ENCODE measurements at regions not wholly inside any gene's neighbourhood (a gene's known extent, or its start where the extent isn't known, plus 50 kb on each side); places are given as distances from the start of the nearest gene placed in this dataset.

- DNase-seq = no peak
Measured at GRCh38 chr10:78278058-78278404, 244.4 kb downstream of the RPS24 start.

- DNase-seq = no peak
Measured at GRCh38 chr10:78279756-78280155, 246.1 kb downstream of the RPS24 start.

- DNase-seq = no peak
Measured at GRCh38 chr10:78280604-78281003, 246.9 kb downstream of the RPS24 start.

- no peak for DNase-seq
Measured at GRCh38 chr10:78281627-78282026, 248.0 kb downstream of the RPS24 start.

- DNase-seq = no peak
Measured at GRCh38 chr10:78283069-78283682, 249.5 kb downstream of the RPS24 start.

GRCh38 chr10:78284381-78284780 is 250.7 kb downstream of the RPS24 start:
- no peak for DNase-seq

GRCh38 chr10:78285226-78285625 is 251.6 kb downstream of the RPS24 start:
- no peak for DNase-seq

GRCh38 chr10:78286186-78286585 is 252.5 kb downstream of the RPS24 start:
- no peak for DNase-seq

GRCh38 chr10:78286668-78287067 is 253.0 kb downstream of the RPS24 start:
- no peak for DNase-seq

GRCh38 chr10:78287618-78288017 is 254.0 kb downstream of the RPS24 start:
- no peak for DNase-seq

GRCh38 chr10:78288663-78289062 is 255.0 kb downstream of the RPS24 start:
- no peak for DNase-seq

- no peak for DNase-seq
Measured at GRCh38 chr10:78290131-78290750, 256.6 kb downstream of the RPS24 start.

GRCh38 chr10:78291722-78292121 is 258.1 kb downstream of the RPS24 start:
- DNase-seq = no peak

- DNase-seq = no peak
Measured at GRCh38 chr10:78292250-78292981, 258.8 kb downstream of the RPS24 start.

- no peak for DNase-seq
Measured at GRCh38 chr10:78292982-78293865, 259.6 kb downstream of the RPS24 start.

GRCh38 chr10:78295242-78295641 is 261.6 kb downstream of the RPS24 start:
- no peak for DNase-seq

- no peak for DNase-seq
Measured at GRCh38 chr10:78296785-78297184, 263.1 kb downstream of the RPS24 start.

GRCh38 chr10:78297997-78298396 is 264.3 kb downstream of the RPS24 start:
- DNase-seq = no peak

GRCh38 chr10:78298835-78299234 is 265.2 kb downstream of the RPS24 start:
- DNase-seq = no peak

- DNase-seq = no peak
Measured at GRCh38 chr10:78299851-78300468, 266.3 kb downstream of the RPS24 start.

- no peak for DNase-seq
Measured at GRCh38 chr10:78300526-78300925, 266.9 kb downstream of the RPS24 start.

GRCh38 chr10:78301481-78301880 is 267.8 kb downstream of the RPS24 start:
- DNase-seq = no peak
